ENCODE measurements at regions not wholly inside any gene's neighbourhood (a gene's known extent, or its start where the extent isn't known, plus 50 kb on each side); places are given as distances from the start of the nearest gene placed in this dataset.

DNA sequence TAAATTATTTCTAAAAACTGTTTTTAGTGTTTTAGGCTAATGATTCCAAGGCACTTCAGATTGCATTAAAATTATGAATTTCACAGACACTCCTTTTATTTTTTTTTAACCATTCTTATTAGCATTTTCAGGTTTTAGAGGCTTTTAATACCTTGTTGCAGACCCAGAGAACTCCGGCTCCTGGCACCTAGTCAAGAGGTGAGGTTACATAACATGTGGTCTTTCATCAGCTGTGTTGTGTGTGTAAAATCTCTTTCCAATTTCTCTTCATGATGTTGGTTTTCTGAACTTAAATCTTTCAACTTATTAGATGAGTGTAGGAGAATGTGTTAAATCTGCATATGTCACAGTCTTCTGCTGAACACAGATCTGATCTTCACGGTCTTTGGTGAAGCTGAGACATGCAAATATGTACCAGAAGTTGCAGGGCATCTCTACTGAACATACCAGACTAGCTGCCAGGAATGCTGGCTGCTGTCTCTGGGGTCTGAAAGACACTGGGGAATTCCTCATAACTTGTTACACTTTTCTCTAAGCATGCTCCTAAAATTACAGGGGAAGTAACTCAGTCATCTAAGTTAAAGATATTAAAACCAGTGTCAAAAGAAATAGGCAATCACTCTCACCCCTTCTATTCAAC lies 1165.3 kb downstream of the EFNB2 start (continued):
- TF ChIP-seq PRDM2 (tag by site-specific recombination; IDR thresholded peaks at IDR 0.05; ENCODE audit: borderline replicate concordance): no peak

DNA sequence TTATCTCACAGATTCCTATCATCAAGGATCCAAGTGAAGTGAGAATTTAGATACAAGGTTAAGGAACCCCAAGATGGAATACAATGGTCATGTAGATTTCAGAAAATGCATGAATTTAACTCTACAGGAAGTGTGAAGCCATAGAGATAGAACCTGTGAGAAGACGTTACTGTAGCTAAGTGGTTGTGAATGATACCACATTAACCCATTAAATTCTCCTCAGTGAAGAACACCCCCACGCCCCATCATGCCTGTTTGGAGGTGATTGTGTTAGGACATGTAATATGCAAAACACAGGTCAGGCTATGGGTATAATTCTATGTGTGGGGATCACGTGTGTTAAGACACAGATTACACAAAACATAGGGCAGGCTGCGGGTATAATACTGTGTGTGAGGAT lies 1166.7 kb downstream of the EFNB2 start:
- Histone ChIP-seq H3K4me3 (ENCODE audit: low read depth, low read length) (no peak overlapping the region), H3K36me3 (ENCODE audit: control insufficient read depth in 2 of 2, insufficient read depth in 1 of 2, low read length in 2 of 2) (no peaks in the 10 kb centered on the region), H3K9me3 (ENCODE audit: control insufficient read depth, insufficient read depth, low read depth, low read length) (no peaks in the 10 kb centered on the region), H3K4me1 (ENCODE audit: control insufficient read depth, insufficient read depth, low read length) (no peaks in the 10 kb centered on the region), H3K27ac (ENCODE audit: extremely low read depth, low read depth, low read length) (no peak overlapping the region)
- no peak for TF ChIP-seq FEZF1 (tag by site-specific recombination; IDR thresholded peaks at IDR 0.05)
- TF ChIP-seq TRIM28 (IDR thresholded peaks at IDR 0.05; ENCODE audit: borderline replicate concordance, low read length): no peak
- TF ChIP-seq PRDM1 (tag by site-specific recombination; IDR thresholded peaks at IDR 0.05): no peak
- no peak for TF ChIP-seq ZNF837 (tag by site-specific recombination; IDR thresholded peaks at IDR 0.05)
- no peak for TF ChIP-seq ZBTB11 (tag by site-specific recombination; conservative IDR thresholded peaks at IDR 0.05; ENCODE audit: low read depth)
- TF ChIP-seq ZSCAN4 (tag by site-specific recombination; IDR thresholded peaks at IDR 0.05): no peak
- TF ChIP-seq ZFP3 (tag by site-specific recombination; IDR thresholded peaks at IDR 0.05; ENCODE audit: low read depth): no peak
- TF ChIP-seq ZNF239 (tag by site-specific recombination; IDR thresholded peaks at IDR 0.05): no peak
- no peak for TF ChIP-seq REST (tag by site-specific recombination; IDR thresholded peaks at IDR 0.05)
- TF ChIP-seq, protein P1, sequence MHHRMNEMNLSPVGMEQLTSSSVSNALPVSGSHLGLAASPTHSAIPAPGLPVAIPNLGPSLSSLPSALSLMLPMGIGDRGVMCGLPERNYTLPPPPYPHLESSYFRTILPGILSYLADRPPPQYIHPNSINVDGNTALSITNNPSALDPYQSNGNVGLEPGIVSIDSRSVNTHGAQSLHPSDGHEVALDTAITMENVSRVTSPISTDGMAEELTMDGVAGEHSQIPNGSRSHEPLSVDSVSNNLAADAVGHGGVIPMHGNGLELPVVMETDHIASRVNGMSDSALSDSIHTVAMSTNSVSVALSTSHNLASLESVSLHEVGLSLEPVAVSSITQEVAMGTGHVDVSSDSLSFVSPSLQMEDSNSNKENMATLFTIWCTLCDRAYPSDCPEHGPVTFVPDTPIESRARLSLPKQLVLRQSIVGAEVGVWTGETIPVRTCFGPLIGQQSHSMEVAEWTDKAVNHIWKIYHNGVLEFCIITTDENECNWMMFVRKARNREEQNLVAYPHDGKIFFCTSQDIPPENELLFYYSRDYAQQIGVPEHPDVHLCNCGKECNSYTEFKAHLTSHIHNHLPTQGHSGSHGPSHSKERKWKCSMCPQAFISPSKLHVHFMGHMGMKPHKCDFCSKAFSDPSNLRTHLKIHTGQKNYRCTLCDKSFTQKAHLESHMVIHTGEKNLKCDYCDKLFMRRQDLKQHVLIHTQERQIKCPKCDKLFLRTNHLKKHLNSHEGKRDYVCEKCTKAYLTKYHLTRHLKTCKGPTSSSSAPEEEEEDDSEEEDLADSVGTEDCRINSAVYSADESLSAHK (tag by site-specific recombination; IDR thresholded peaks at IDR 0.05): no peak
- no peak for TF ChIP-seq KLF1 (tag by site-specific recombination; IDR thresholded peaks at IDR 0.05)
- no peak for TF ChIP-seq ZNF274 (IDR thresholded peaks at IDR 0.05; ENCODE audit: low read length)
- no peak for TF ChIP-seq ZNF274 (tag by site-specific recombination; IDR thresholded peaks at IDR 0.05; ENCODE audit: borderline replicate concordance)
- no peak for TF ChIP-seq ZNF112 (tag by site-specific recombination; IDR thresholded peaks at IDR 0.05)
- ChIA-PET CTCF (no interaction called here), POLR2A (no interaction called here)
